GM23338 (cell line): ENCODE measurements at regions not wholly inside any gene's neighbourhood (a gene's known extent, or its start where the extent isn't known, plus 50 kb on each side); places are given as distances from the start of the nearest gene placed in this dataset.

Source experiments
- ATAC-seq: fragments of 200-7000 bp; cut with Tn5 transposase; 3 replicates; pipeline ENCODE4 v1.9.1; 2020
- DNase-seq: peaks from one replicate; pipeline ENCODE4 v3.0.0-alpha.2; 2015; ENCODE audit warnings: low spot score
- H2AFZ ChIP-seq: fragments of 200-600 bp; sonication (generic); 2 replicates; pipeline ENCODE4 v1.8.0; 2016; ENCODE audit warnings: antibody characterized with exemption, mild to moderate bottlenecking, moderate library complexity
- H3F3A ChIP-seq: fragments of 200-600 bp; sonication (generic); replicated peaks from 2 replicates; pipeline ENCODE4 v1.8.0; 2017; ENCODE audit warnings: antibody characterized with exemption, mixed run types, low read depth
- H3K27ac ChIP-seq: fragments of 200-600 bp; sonication (generic); 2 replicates; pipeline ENCODE4 v1.6.1; 2016; ENCODE audit warnings: low read depth
- H3K27me3 ChIP-seq: fragments of 200-600 bp; sonication (generic); 2 replicates; pipeline ENCODE4 v1.8.0; 2016; ENCODE audit warnings: mild to moderate bottlenecking, mixed run types, moderate library complexity; ENCODE audit not compliant: insufficient read depth
- H3K36me3 ChIP-seq: fragments of 200-600 bp; sonication (generic); 2 replicates; pipeline ENCODE4 v1.8.0; 2016; ENCODE audit warnings: mild to moderate bottlenecking; ENCODE audit not compliant: insufficient read depth
- H3K4me1 ChIP-seq: fragments of 200-600 bp; sonication (generic); 2 replicates; pipeline ENCODE4 v1.8.0; 2016; ENCODE audit warnings: mild to moderate bottlenecking, moderate library complexity; ENCODE audit not compliant: insufficient read depth
- H3K4me2 ChIP-seq: fragments of 200-600 bp; sonication (generic); 2 replicates; pipeline ENCODE4 v1.7.1; 2017; ENCODE audit warnings: mixed run types
- H3K4me3 ChIP-seq: fragments of 200-600 bp; sonication (generic); 2 replicates; pipeline ENCODE4 v1.6.1; 2016; ENCODE audit warnings: mixed run types
- H3K79me2 ChIP-seq: fragments of 200-600 bp; sonication (generic); replicated peaks from 2 replicates; pipeline ENCODE4 v1.8.0; 2017; ENCODE audit warnings: mild to moderate bottlenecking; ENCODE audit not compliant: insufficient read depth
- H3K9me2 ChIP-seq: fragments of 200-600 bp; sonication (generic); 2 replicates; pipeline ENCODE4 v1.8.0; 2017; ENCODE audit not compliant: insufficient read depth
- H4K20me1 ChIP-seq: fragments of 200-600 bp; sonication (generic); replicated peaks from 2 replicates; pipeline ENCODE4 v1.8.0; 2017; ENCODE audit warnings: mild to moderate bottlenecking; ENCODE audit not compliant: insufficient read depth
- H3K27ac Mint-ChIP-seq: 2 replicates; pipeline ENCODE4 v1.8.0; 2020; ENCODE audit warnings: inconsistent platforms, mild to moderate bottlenecking, moderate library complexity, mixed read lengths
- H3K27me3 Mint-ChIP-seq: 3 replicates; pipeline ENCODE4 v1.8.0; 2022; ENCODE audit warnings: low read depth, mild to moderate bottlenecking, moderate library complexity, mixed read lengths, inconsistent platforms; ENCODE audit not compliant: insufficient read depth, poor library complexity
- H3K36me3 Mint-ChIP-seq: 3 replicates; pipeline ENCODE4 v1.8.0; 2021; ENCODE audit warnings: low read depth, mild to moderate bottlenecking, inconsistent platforms, moderate library complexity, mixed read lengths
- H3K4me1 Mint-ChIP-seq: 3 replicates; pipeline ENCODE4 v1.8.0; 2020; ENCODE audit warnings: mild to moderate bottlenecking, inconsistent platforms, mixed read lengths
- H3K4me3 Mint-ChIP-seq: 3 replicates; pipeline ENCODE4 v1.8.0; 2021; ENCODE audit warnings: moderate library complexity, mild to moderate bottlenecking, inconsistent platforms, mixed read lengths
- H3K9me3 Mint-ChIP-seq: 3 replicates; pipeline ENCODE4 v1.8.0; 2020; ENCODE audit warnings: moderate library complexity, mild to moderate bottlenecking, inconsistent platforms, mixed read lengths
- CREB1 ChIP-seq: fragments of 250-450 bp; sonication (Bioruptor Pico); IDR thresholded peaks from 2 replicates; pipeline ENCODE4 v1.5.0; 2020; ENCODE audit warnings: low read depth, mild to moderate bottlenecking, moderate library complexity
- EZH2 ChIP-seq: fragments of 200-600 bp; sonication (generic); IDR thresholded peaks from one replicate; pipeline ENCODE4 v1.8.0; 2017; ENCODE audit warnings: antibody characterized with exemption, mild to moderate bottlenecking, low read depth; ENCODE audit not compliant: unreplicated experiment
- EZH2phosphoT487 ChIP-seq: fragments of 200-600 bp; sonication (generic); IDR thresholded peaks from one replicate; pipeline ENCODE4 v1.8.1; 2018; ENCODE audit warnings: antibody characterized with exemption; ENCODE audit not compliant: unreplicated experiment
- JUNB ChIP-seq: IDR thresholded peaks from one replicate; pipeline ENCODE4 v1.6.1; 2016; ENCODE audit warnings: antibody characterized with exemption; ENCODE audit not compliant: unreplicated experiment
- NANOG ChIP-seq: IDR thresholded peaks from 2 replicates; pipeline ENCODE4 v1.6.1; 2016; ENCODE audit warnings: antibody characterized with exemption, borderline replicate concordance
- POLR2AphosphoS5 ChIP-seq: IDR thresholded peaks from 2 replicates; pipeline ENCODE4 v1.6.1; 2016; ENCODE audit warnings: antibody characterized with exemption, low read depth
- STAT1 ChIP-seq: IDR thresholded peaks from one replicate; pipeline ENCODE4 v1.6.1; 2016; ENCODE audit warnings: antibody characterized with exemption; ENCODE audit not compliant: unreplicated experiment
- ZNF114 ChIP-seq: fragments of 250-450 bp; sonication (Bioruptor Pico); IDR thresholded peaks from 2 replicates; pipeline ENCODE4 v1.5.0; 2020; ENCODE audit warnings: mild to moderate bottlenecking, moderate library complexity
- ZNF331 ChIP-seq: fragments of 250-450 bp; sonication (Bioruptor Pico); IDR thresholded peaks from 2 replicates; pipeline ENCODE4 v1.5.0; 2020; ENCODE audit warnings: low read depth, mild to moderate bottlenecking, moderate library complexity
- TF ChIP-seq, protein P1 (sequence below): fragments of 250-450 bp; sonication (Bioruptor Pico); IDR thresholded peaks from 2 replicates; pipeline ENCODE4 v1.5.0; 2020; ENCODE audit warnings: mild to moderate bottlenecking, moderate library complexity
- TF ChIP-seq, protein P2 (sequence below): IDR thresholded peaks from 2 replicates; pipeline ENCODE4 v1.6.1; 2016; ENCODE audit warnings: antibody characterized with exemption
- TF ChIP-seq, protein P3 (sequence below): IDR thresholded peaks from one replicate; pipeline ENCODE4 v1.6.1; 2018; ENCODE audit warnings: antibody characterized with exemption; ENCODE audit not compliant: unreplicated experiment
- TF ChIP-seq, protein P4 (sequence below), 2 experiments: fragments of 200-600 bp in 1 of 2; sonication (generic) in 1 of 2; conservative IDR thresholded peaks; 2 replicates each; pipeline versions ENCODE4 v1.5.1 to v1.6.1; 2016 to 2017; ENCODE audit warnings: antibody characterized with exemption in 2 of 2, low read depth in 2 of 2, mild to moderate bottlenecking in 2 of 2, moderate library complexity in 1 of 2

DNA sequence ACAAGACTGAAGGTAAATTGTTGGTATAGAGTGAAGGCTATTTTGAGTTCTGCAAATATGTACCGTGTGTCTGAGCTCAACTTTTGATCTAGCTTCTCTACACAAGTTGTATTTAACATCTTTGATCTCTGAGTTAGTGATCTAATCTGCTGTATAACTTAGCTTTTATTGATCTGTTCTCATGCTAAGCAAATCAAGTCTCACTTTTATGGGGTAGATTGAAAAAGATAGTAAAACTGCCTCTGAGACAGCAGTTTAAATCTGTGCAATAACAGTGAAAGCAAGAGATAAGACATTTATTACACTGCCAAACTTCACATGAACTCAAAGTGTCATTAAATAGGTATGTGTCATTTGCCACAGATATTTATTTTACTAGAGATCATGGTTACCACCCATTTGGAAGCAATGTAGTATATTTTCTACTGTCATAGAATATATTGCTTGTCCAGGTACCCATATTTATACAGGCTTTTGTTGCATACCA is 477.3 kb downstream of the ISL1 start:
- Histone ChIP-seq H3K27me3 (no peaks in the 10 kb centered on the region), H3K36me3 (no peaks in the 10 kb centered on the region), H3K4me3 (no peak overlapping the region), H2AFZ (no peak overlapping the region), H3K79me2 (no peaks in the 10 kb centered on the region), H3F3A (no peaks in the 10 kb centered on the region), H4K20me1 (no peaks in the 10 kb centered on the region), H3K27ac (no peak overlapping the region), H3K4me1 (peaks cover 16% of the 10 kb centered on the region), H3K4me2 (no peak overlapping the region), H3K9me2 (0 out of 2 replicates have a peak, but pooled peaks cover 3% of the 10 kb centered on the region)
- H3K36me3 Mint-ChIP-seq, result no peaks in the 10 kb centered on the region
- no peaks in the 10 kb centered on the region for H3K9me3 Mint-ChIP-seq
- no peak for DNase-seq
- H3K27ac Mint-ChIP-seq, result no peak overlapping the region
- no peaks in the 10 kb centered on the region for H3K27me3 Mint-ChIP-seq
- H3K4me1 Mint-ChIP-seq, result peaks cover 18% of the 10 kb centered on the region
- TF ChIP-seq, protein P1, sequence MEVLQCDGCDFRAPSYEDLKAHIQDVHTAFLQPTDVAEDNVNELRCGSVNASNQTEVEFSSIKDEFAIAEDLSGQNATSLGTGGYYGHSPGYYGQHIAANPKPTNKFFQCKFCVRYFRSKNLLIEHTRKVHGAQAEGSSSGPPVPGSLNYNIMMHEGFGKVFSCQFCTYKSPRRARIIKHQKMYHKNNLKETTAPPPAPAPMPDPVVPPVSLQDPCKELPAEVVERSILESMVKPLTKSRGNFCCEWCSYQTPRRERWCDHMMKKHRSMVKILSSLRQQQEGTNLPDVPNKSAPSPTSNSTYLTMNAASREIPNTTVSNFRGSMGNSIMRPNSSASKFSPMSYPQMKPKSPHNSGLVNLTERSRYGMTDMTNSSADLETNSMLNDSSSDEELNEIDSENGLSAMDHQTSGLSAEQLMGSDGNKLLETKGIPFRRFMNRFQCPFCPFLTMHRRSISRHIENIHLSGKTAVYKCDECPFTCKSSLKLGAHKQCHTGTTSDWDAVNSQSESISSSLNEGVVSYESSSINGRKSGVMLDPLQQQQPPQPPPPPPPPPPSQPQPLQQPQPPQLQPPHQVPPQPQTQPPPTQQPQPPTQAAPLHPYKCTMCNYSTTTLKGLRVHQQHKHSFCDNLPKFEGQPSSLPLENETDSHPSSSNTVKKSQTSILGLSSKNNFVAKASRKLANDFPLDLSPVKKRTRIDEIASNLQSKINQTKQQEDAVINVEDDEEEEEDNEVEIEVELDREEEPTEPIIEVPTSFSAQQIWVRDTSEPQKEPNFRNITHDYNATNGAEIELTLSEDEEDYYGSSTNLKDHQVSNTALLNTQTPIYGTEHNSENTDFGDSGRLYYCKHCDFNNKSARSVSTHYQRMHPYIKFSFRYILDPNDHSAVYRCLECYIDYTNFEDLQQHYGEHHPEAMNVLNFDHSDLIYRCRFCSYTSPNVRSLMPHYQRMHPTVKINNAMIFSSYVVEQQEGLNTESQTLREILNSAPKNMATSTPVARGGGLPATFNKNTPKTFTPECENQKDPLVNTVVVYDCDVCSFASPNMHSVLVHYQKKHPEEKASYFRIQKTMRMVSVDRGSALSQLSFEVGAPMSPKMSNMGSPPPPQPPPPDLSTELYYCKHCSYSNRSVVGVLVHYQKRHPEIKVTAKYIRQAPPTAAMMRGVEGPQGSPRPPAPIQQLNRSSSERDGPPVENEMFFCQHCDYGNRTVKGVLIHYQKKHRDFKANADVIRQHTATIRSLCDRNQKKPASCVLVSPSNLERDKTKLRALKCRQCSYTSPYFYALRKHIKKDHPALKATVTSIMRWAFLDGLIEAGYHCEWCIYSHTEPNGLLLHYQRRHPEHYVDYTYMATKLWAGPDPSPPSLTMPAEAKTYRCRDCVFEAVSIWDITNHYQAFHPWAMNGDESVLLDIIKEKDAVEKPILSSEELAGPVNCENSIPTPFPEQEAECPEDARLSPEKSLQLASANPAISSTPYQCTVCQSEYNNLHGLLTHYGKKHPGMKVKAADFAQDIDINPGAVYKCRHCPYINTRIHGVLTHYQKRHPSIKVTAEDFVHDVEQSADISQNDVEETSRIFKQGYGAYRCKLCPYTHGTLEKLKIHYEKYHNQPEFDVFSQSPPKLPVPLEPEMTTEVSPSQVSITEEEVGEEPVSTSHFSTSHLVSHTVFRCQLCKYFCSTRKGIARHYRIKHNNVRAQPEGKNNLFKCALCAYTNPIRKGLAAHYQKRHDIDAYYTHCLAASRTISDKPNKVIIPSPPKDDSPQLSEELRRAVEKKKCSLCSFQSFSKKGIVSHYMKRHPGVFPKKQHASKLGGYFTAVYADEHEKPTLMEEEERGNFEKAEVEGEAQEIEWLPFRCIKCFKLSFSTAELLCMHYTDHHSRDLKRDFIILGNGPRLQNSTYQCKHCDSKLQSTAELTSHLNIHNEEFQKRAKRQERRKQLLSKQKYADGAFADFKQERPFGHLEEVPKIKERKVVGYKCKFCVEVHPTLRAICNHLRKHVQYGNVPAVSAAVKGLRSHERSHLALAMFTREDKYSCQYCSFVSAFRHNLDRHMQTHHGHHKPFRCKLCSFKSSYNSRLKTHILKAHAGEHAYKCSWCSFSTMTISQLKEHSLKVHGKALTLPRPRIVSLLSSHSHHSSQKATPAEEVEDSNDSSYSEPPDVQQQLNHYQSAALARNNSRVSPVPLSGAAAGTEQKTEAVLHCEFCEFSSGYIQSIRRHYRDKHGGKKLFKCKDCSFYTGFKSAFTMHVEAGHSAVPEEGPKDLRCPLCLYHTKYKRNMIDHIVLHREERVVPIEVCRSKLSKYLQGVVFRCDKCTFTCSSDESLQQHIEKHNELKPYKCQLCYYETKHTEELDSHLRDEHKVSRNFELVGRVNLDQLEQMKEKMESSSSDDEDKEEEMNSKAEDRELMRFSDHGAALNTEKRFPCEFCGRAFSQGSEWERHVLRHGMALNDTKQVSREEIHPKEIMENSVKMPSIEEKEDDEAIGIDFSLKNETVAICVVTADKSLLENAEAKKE, result no peak
- TF ChIP-seq ZNF331 (CRISPR knock-in tag) (no peak), EZH2 (no peak), JUNB (no peak), NANOG (no peak), POLR2AphosphoS5 (no peak), STAT1 (no peak), EZH2phosphoT487 (no peak), CREB1 (CRISPR knock-in tag) (no peak), ZNF114 (CRISPR knock-in tag) (no peak)
- TF ChIP-seq, protein P2, sequence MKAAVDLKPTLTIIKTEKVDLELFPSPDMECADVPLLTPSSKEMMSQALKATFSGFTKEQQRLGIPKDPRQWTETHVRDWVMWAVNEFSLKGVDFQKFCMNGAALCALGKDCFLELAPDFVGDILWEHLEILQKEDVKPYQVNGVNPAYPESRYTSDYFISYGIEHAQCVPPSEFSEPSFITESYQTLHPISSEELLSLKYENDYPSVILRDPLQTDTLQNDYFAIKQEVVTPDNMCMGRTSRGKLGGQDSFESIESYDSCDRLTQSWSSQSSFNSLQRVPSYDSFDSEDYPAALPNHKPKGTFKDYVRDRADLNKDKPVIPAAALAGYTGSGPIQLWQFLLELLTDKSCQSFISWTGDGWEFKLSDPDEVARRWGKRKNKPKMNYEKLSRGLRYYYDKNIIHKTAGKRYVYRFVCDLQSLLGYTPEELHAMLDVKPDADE, result no peak
- TF ChIP-seq, protein P3, sequence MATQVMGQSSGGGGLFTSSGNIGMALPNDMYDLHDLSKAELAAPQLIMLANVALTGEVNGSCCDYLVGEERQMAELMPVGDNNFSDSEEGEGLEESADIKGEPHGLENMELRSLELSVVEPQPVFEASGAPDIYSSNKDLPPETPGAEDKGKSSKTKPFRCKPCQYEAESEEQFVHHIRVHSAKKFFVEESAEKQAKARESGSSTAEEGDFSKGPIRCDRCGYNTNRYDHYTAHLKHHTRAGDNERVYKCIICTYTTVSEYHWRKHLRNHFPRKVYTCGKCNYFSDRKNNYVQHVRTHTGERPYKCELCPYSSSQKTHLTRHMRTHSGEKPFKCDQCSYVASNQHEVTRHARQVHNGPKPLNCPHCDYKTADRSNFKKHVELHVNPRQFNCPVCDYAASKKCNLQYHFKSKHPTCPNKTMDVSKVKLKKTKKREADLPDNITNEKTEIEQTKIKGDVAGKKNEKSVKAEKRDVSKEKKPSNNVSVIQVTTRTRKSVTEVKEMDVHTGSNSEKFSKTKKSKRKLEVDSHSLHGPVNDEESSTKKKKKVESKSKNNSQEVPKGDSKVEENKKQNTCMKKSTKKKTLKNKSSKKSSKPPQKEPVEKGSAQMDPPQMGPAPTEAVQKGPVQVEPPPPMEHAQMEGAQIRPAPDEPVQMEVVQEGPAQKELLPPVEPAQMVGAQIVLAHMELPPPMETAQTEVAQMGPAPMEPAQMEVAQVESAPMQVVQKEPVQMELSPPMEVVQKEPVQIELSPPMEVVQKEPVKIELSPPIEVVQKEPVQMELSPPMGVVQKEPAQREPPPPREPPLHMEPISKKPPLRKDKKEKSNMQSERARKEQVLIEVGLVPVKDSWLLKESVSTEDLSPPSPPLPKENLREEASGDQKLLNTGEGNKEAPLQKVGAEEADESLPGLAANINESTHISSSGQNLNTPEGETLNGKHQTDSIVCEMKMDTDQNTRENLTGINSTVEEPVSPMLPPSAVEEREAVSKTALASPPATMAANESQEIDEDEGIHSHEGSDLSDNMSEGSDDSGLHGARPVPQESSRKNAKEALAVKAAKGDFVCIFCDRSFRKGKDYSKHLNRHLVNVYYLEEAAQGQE, result no peak
- TF ChIP-seq, protein P4, sequence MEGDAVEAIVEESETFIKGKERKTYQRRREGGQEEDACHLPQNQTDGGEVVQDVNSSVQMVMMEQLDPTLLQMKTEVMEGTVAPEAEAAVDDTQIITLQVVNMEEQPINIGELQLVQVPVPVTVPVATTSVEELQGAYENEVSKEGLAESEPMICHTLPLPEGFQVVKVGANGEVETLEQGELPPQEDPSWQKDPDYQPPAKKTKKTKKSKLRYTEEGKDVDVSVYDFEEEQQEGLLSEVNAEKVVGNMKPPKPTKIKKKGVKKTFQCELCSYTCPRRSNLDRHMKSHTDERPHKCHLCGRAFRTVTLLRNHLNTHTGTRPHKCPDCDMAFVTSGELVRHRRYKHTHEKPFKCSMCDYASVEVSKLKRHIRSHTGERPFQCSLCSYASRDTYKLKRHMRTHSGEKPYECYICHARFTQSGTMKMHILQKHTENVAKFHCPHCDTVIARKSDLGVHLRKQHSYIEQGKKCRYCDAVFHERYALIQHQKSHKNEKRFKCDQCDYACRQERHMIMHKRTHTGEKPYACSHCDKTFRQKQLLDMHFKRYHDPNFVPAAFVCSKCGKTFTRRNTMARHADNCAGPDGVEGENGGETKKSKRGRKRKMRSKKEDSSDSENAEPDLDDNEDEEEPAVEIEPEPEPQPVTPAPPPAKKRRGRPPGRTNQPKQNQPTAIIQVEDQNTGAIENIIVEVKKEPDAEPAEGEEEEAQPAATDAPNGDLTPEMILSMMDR (conservative IDR thresholded peaks at IDR 0.05; ENCODE audit: low read depth in 2 of 2), result no peak
- no peak overlapping the region for H3K4me3 Mint-ChIP-seq
- no peak for ATAC-seq
